ENCODE measurements at regions not wholly inside any gene's neighbourhood (a gene's known extent, or its start where the extent isn't known, plus 50 kb on each side); places are given as distances from the start of the nearest gene placed in this dataset.

GRCh38 chr9:13779106-13779505 lies 499.6 kb upstream of the MPDZ start:
- H4K20me1 ChIP-seq (ENCODE audit: insufficient read depth, low read length): no peaks in the 10 kb centered on the region
- CTCF ChIA-PET (ENCODE audit: low intra/inter-chr PET ratio, low total read pairs): no interaction called here
- in situ Hi-C loops (cut with HindIII; ENCODE audit: extremely low pct_ligation_motif_present, low pct_unique_long_range_greater_than_20kb) (no loop called here), intact Hi-C loops (cut with micrococcal nuclease; ENCODE audit: unreplicated experiment) (no loop called here)
- BruUV-seq (replicated peaks): no TSS peak
- no peak for FAIRE-seq
- ATAC-seq: no peak
- no peaks in the 10 kb centered on the region for H3K27me3 ChIP-seq (ENCODE audit: control insufficient read depth in 1 of 2, insufficient read depth in 2 of 2, low read length in 2 of 2)
- no peak overlapping the region for H2AFZ ChIP-seq (ENCODE audit: low read length)
- no peaks in the 10 kb centered on the region for H3K79me2 ChIP-seq (ENCODE audit: insufficient read depth, low read length)
- POLR2A ChIA-PET: no interaction called here
- H3K9ac ChIP-seq (ENCODE audit: insufficient read depth, low read depth, low read length): no peak overlapping the region
- H3K9me3 ChIP-seq (ENCODE audit: low read length): no peaks in the 10 kb centered on the region
- no peak overlapping the region for H3K4me2 ChIP-seq (ENCODE audit: low read depth, low read length)
- no peak overlapping the region for H3K4me3 ChIP-seq (replicated peaks in 1 of 3; ENCODE audit: insufficient read depth in 1 of 3, low read depth in 2 of 3, low read length in 3 of 3)
- no peak overlapping the region for H3K27ac ChIP-seq (ENCODE audit: extremely low read length, insufficient read depth, low read length)
- no peak for DNase-seq (ENCODE audit: low spot score)
- no peaks in the 10 kb centered on the region for H3K4me1 ChIP-seq (ENCODE audit: insufficient read depth, low read length)
- 13% methylated on average over 5 of the region's 5 CpGs for WGBS (ENCODE audit: low lambda C conversion rate)
- H3K36me3 ChIP-seq (replicated peaks in 1 of 2; ENCODE audit: control insufficient read depth in 1 of 2, insufficient read depth in 2 of 2, low read length in 2 of 2): no peaks in the 10 kb centered on the region
- TF ChIP-seq SNAPC4 (CRISPR knock-in tag; IDR thresholded peaks at IDR 0.05) (no peak), ZNF574 (CRISPR knock-in tag; IDR thresholded peaks at IDR 0.05) (no peak), SMARCC2 (IDR thresholded peaks at IDR 0.05) (no peak), GLMP (CRISPR knock-in tag; IDR thresholded peaks at IDR 0.05; ENCODE audit: borderline replicate concordance) (no peak), DDIT3 (CRISPR knock-in tag; IDR thresholded peaks at IDR 0.05) (no peak), ZNF609 (CRISPR knock-in tag; IDR thresholded peaks at IDR 0.05; ENCODE audit: borderline replicate concordance) (no peak), CSRNP2 (CRISPR knock-in tag; conservative IDR thresholded peaks at IDR 0.05; ENCODE audit: low read depth) (no peak)
